Type B pancreatic cell (in vitro differentiated cells): ENCODE measurements at regions not wholly inside any gene's neighbourhood (a gene's known extent, or its start where the extent isn't known, plus 50 kb on each side); places are given as distances from the start of the nearest gene placed in this dataset.

Source experiments
- DNase-seq: peaks from one replicate; pipeline ENCODE4 v3.0.0; 2021; ENCODE audit warnings: mixed read lengths; ENCODE audit not compliant: unreplicated experiment; ENCODE audit errors: extremely low spot score
- H3K27ac Mint-ChIP-seq: 2 replicates; pipeline ENCODE4 v1.8.0; 2021; ENCODE audit warnings: mild to moderate bottlenecking, mixed read lengths
- H3K27me3 Mint-ChIP-seq: 2 replicates; pipeline ENCODE4 v1.8.0; 2021; ENCODE audit warnings: mixed read lengths
- H3K36me3 Mint-ChIP-seq: 2 replicates; pipeline ENCODE4 v1.8.0; 2021; ENCODE audit warnings: mixed read lengths
- H3K4me1 Mint-ChIP-seq: one replicate; pipeline ENCODE4 v1.8.0; 2021; ENCODE audit warnings: mixed read lengths; ENCODE audit not compliant: unreplicated experiment
- H3K4me3 Mint-ChIP-seq: 2 replicates; pipeline ENCODE4 v1.8.0; 2021; ENCODE audit warnings: mild to moderate bottlenecking, mixed read lengths
- H3K9me3 Mint-ChIP-seq: 2 replicates; pipeline ENCODE4 v1.8.0; 2021; ENCODE audit warnings: mixed read lengths
- TF ChIP-seq, protein P1 (sequence below): fragments of 200-600 bp; sonication (generic); conservative IDR thresholded peaks from 2 replicates; pipeline ENCODE4 v1.5.0; 2021; ENCODE audit warnings: antibody characterized with exemption, mild to moderate bottlenecking

- H3K27me3 Mint-ChIP-seq: peaks cover 50% of the 10 kb centered on the region
Measured at GRCh38 chr10:120367341-120367740, 89.7 kb upstream of the PLPP4 start.

GRCh38 chr10:120368338-120368737 is 88.7 kb upstream of the PLPP4 start:
- Mint-ChIP-seq H3K9me3 (no peaks in the 10 kb centered on the region), H3K27ac (no peak overlapping the region), H3K4me3 (no peak overlapping the region), H3K36me3 (no peaks in the 10 kb centered on the region), H3K27me3 (peaks cover 46% of the 10 kb centered on the region), H3K4me1 (no peaks in the 10 kb centered on the region)
- TF ChIP-seq, protein P1, sequence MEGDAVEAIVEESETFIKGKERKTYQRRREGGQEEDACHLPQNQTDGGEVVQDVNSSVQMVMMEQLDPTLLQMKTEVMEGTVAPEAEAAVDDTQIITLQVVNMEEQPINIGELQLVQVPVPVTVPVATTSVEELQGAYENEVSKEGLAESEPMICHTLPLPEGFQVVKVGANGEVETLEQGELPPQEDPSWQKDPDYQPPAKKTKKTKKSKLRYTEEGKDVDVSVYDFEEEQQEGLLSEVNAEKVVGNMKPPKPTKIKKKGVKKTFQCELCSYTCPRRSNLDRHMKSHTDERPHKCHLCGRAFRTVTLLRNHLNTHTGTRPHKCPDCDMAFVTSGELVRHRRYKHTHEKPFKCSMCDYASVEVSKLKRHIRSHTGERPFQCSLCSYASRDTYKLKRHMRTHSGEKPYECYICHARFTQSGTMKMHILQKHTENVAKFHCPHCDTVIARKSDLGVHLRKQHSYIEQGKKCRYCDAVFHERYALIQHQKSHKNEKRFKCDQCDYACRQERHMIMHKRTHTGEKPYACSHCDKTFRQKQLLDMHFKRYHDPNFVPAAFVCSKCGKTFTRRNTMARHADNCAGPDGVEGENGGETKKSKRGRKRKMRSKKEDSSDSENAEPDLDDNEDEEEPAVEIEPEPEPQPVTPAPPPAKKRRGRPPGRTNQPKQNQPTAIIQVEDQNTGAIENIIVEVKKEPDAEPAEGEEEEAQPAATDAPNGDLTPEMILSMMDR: no peak
- DNase-seq: no peak

More at GRCh38 chr10:120367341-120367740, 89.7 kb upstream of the PLPP4 start:
- H3K9me3 Mint-ChIP-seq: no peaks in the 10 kb centered on the region
- H3K4me1 Mint-ChIP-seq: no peaks in the 10 kb centered on the region
- no peak for DNase-seq
- no peak overlapping the region for H3K27ac Mint-ChIP-seq
- no peaks in the 10 kb centered on the region for H3K36me3 Mint-ChIP-seq
- TF ChIP-seq, protein P1: no peak
- H3K4me3 Mint-ChIP-seq: no peak overlapping the region

- Mint-ChIP-seq H3K4me3 (no peak overlapping the region), H3K27ac (no peak overlapping the region), H3K4me1 (no peaks in the 10 kb centered on the region), H3K36me3 (no peaks in the 10 kb centered on the region), H3K27me3 (peaks cover 46% of the 10 kb centered on the region), H3K9me3 (no peaks in the 10 kb centered on the region)
- DNase-seq: no peak
- TF ChIP-seq, protein P1: no peak
Measured at GRCh38 chr10:120368927-120369326, 88.1 kb upstream of the PLPP4 start.

- Mint-ChIP-seq H3K27me3 (peaks cover 43% of the 10 kb centered on the region), H3K27ac (no peak overlapping the region), H3K4me1 (no peaks in the 10 kb centered on the region), H3K4me3 (no peak overlapping the region), H3K9me3 (no peaks in the 10 kb centered on the region), H3K36me3 (no peaks in the 10 kb centered on the region)
- DNase-seq: no peak
- TF ChIP-seq, protein P1: no peak
Measured at GRCh38 chr10:120369856-120370276, 87.2 kb upstream of the PLPP4 start.

GRCh38 chr10:120371856-120372255 is 85.2 kb upstream of the PLPP4 start:
- no peak overlapping the region for H3K4me3 Mint-ChIP-seq
- TF ChIP-seq, protein P1: no peak
- no peaks in the 10 kb centered on the region for H3K9me3 Mint-ChIP-seq
- no peak for DNase-seq
- peaks cover 31% of the 10 kb centered on the region for H3K27me3 Mint-ChIP-seq
- no peaks in the 10 kb centered on the region for H3K4me1 Mint-ChIP-seq
- no peak overlapping the region for H3K27ac Mint-ChIP-seq
- H3K36me3 Mint-ChIP-seq: no peaks in the 10 kb centered on the region

DNA sequence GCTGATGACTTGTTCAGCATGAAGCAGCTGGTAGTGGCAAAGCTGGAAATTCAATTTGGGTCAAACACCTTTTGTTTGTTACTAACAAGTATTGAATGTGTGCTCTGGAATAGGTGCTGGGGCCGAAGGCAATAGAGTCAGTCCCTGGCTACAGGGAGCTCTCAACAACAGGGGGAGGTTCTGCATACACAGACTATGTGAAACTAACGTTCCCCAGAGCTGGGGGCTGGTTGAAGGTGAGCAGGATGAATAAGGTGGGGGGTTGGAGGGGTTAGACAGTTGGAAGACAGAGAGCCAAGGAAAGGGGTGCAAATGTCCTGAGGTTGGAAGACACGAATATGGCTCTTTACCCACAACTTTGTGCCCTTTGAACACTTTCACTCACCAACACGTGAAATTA is 84.1 kb upstream of the PLPP4 start:
- Mint-ChIP-seq H3K9me3 (no peaks in the 10 kb centered on the region), H3K4me1 (no peaks in the 10 kb centered on the region), H3K27me3 (peaks cover 21% of the 10 kb centered on the region), H3K4me3 (no peak overlapping the region), H3K36me3 (no peaks in the 10 kb centered on the region), H3K27ac (no peak overlapping the region)
- no peak for DNase-seq
- TF ChIP-seq, protein P1: no peak
